Progenitor cell of endocrine pancreas (in vitro differentiated cells): ENCODE measurements at regions not wholly inside any gene's neighbourhood (a gene's known extent, or its start where the extent isn't known, plus 50 kb on each side); places are given as distances from the start of the nearest gene placed in this dataset.

Source experiments
- DNase-seq: peaks from one replicate; pipeline ENCODE4 v3.0.0; 2021; ENCODE audit warnings: low spot score; ENCODE audit not compliant: unreplicated experiment
- H3K27ac Mint-ChIP-seq: 2 replicates; pipeline ENCODE4 v1.8.0; 2021; ENCODE audit warnings: mild to moderate bottlenecking, moderate library complexity, mixed read lengths
- H3K27me3 Mint-ChIP-seq: 2 replicates; pipeline ENCODE4 v1.8.0; 2021; ENCODE audit warnings: mixed read lengths
- H3K36me3 Mint-ChIP-seq: 2 replicates; pipeline ENCODE4 v1.8.0; 2022; ENCODE audit warnings: mixed read lengths; ENCODE audit not compliant: insufficient read depth
- H3K4me1 Mint-ChIP-seq: 2 replicates; pipeline ENCODE4 v1.8.0; 2021; ENCODE audit warnings: low read depth, mixed read lengths
- H3K4me3 Mint-ChIP-seq: 2 replicates; pipeline ENCODE4 v1.8.0; 2021; ENCODE audit warnings: low read depth, mild to moderate bottlenecking, moderate library complexity, mixed read lengths
- H3K9me3 Mint-ChIP-seq: 2 replicates; pipeline ENCODE4 v1.8.0; 2021; ENCODE audit warnings: low read depth, mixed read lengths
- TF ChIP-seq, protein P1 (sequence below): fragments of 200-600 bp; sonication (generic); IDR thresholded peaks from one replicate; pipeline ENCODE4 v1.5.0; 2021; ENCODE audit warnings: antibody characterized with exemption, mild to moderate bottlenecking; ENCODE audit not compliant: unreplicated experiment

DNA sequence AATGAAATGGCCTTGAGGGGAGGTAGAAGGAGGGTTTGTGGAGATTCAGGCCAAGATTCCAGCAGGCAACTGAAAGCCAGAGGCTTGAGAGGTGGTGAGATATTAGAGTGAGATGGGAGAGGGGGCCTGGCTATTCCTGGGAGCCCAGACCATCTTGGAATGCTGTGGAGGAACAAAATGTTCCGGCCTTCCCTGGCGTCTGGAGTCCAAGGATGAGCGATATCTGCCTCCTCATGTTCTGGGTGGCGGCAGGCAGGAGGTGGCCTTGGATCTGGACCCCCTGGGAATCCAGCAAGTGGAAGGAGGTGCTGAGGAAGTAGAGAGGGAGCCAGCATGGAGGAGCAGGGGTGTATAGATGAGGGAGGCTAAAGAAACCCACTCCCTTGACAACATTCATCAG lies 335.9 kb downstream of the CYP26B1 start:
- DNase-seq, result no peak
- TF ChIP-seq, protein P1, sequence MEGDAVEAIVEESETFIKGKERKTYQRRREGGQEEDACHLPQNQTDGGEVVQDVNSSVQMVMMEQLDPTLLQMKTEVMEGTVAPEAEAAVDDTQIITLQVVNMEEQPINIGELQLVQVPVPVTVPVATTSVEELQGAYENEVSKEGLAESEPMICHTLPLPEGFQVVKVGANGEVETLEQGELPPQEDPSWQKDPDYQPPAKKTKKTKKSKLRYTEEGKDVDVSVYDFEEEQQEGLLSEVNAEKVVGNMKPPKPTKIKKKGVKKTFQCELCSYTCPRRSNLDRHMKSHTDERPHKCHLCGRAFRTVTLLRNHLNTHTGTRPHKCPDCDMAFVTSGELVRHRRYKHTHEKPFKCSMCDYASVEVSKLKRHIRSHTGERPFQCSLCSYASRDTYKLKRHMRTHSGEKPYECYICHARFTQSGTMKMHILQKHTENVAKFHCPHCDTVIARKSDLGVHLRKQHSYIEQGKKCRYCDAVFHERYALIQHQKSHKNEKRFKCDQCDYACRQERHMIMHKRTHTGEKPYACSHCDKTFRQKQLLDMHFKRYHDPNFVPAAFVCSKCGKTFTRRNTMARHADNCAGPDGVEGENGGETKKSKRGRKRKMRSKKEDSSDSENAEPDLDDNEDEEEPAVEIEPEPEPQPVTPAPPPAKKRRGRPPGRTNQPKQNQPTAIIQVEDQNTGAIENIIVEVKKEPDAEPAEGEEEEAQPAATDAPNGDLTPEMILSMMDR, result no peak
- Mint-ChIP-seq H3K27me3 (peaks cover 3% of the 10 kb centered on the region), H3K27ac (no peak overlapping the region), H3K36me3 (no peaks in the 10 kb centered on the region), H3K4me1 (peaks cover 7% of the 10 kb centered on the region), H3K9me3 (no peaks in the 10 kb centered on the region), H3K4me3 (no peak overlapping the region)

DNA sequence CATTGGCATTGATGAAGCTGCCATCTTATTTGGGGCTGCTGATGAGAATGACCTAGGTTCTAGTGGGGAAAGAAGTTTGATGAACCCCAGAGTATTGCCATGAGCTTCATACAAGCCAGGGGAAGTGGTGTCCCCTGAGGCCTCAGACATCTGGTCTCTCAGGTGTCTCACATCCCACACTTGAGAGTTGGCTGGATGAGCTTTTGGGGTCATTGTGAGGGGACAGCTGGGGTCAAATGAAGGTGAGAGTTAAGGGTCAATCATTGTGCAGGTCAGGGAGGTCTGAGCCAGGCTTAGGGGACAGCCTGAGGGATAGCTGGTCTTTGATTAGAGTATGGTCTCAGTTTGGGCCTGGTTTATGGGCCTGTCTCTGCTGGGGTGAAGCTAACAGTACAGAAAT lies 336.5 kb downstream of the CYP26B1 start:
- Mint-ChIP-seq H3K27ac (no peak overlapping the region), H3K27me3 (peaks cover 3% of the 10 kb centered on the region), H3K36me3 (no peaks in the 10 kb centered on the region), H3K4me3 (no peak overlapping the region), H3K9me3 (no peaks in the 10 kb centered on the region), H3K4me1 (peaks cover 7% of the 10 kb centered on the region)
- DNase-seq, result no peak
- TF ChIP-seq, protein P1, result no peak

GRCh38 chr2:71807581-71808451 lies 339.8 kb downstream of the CYP26B1 start:
- peaks cover 1% of the 10 kb centered on the region for H3K4me1 Mint-ChIP-seq
- H3K27ac Mint-ChIP-seq, result no peak overlapping the region
- H3K4me3 Mint-ChIP-seq, result no peak overlapping the region
- no peaks in the 10 kb centered on the region for H3K9me3 Mint-ChIP-seq
- H3K27me3 Mint-ChIP-seq, result peaks cover 6% of the 10 kb centered on the region
- TF ChIP-seq, protein P1, result no peak
- no peak for DNase-seq
- H3K36me3 Mint-ChIP-seq, result no peaks in the 10 kb centered on the region

GRCh38 chr2:71806432-71806831 lies 341.2 kb downstream of the CYP26B1 start:
- H3K4me3 Mint-ChIP-seq, result no peak overlapping the region
- no peaks in the 10 kb centered on the region for H3K9me3 Mint-ChIP-seq
- H3K27ac Mint-ChIP-seq, result no peak overlapping the region
- DNase-seq, result no peak
- H3K27me3 Mint-ChIP-seq, result peaks cover 11% of the 10 kb centered on the region
- H3K36me3 Mint-ChIP-seq, result no peaks in the 10 kb centered on the region
- TF ChIP-seq, protein P1, result no peak
- H3K4me1 Mint-ChIP-seq, result peaks cover 1% of the 10 kb centered on the region

DNA sequence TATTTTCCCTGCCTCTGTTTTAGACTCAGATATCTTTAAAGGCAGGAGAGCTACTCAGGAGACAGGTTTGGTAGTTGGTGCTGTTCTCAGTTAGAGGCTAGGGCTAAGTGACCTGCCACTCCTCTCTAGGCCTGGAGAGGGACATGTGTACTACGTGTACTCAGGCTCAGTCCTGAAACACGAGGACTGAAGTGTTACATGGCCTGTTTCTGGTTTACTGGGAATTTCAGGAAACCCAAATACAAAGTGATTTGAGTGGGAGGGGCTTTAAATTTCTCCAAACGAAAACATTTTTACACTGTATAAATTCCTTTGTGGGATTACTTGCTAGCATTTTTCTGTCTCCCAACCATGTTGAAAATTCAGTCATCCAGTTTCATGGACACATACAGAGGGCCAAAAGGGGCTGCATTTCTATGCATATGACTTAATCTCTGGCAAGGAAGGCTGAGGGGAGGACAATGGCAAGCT lies 343.3 kb downstream of the CYP26B1 start:
- DNase-seq, result no peak
- TF ChIP-seq, protein P1, result no peak
- Mint-ChIP-seq H3K36me3 (no peaks in the 10 kb centered on the region), H3K4me1 (no peaks in the 10 kb centered on the region), H3K27me3 (peaks cover 19% of the 10 kb centered on the region), H3K4me3 (no peak overlapping the region), H3K9me3 (no peaks in the 10 kb centered on the region), H3K27ac (no peak overlapping the region)
